ENCODE measurements at regions not wholly inside any gene's neighbourhood (a gene's known extent, or its start where the extent isn't known, plus 50 kb on each side); places are given as distances from the start of the nearest gene placed in this dataset.

GRCh38 chr3:194953291-194953690 is 267.6 kb downstream of the FAM43A start:
- no peak overlapping the region for H3K27ac ChIP-seq (ENCODE audit: extremely low read depth, low read depth, low read length)
- no peaks in the 10 kb centered on the region for H3K9me3 ChIP-seq (ENCODE audit: control insufficient read depth, insufficient read depth, low read depth, low read length)
- TF ChIP-seq PBX3 (CRISPR knock-in tag; IDR thresholded peaks at IDR 0.05) (no peak), ZNF18 (tag by site-specific recombination; IDR thresholded peaks at IDR 0.05) (no peak), GFI1B (tag by site-specific recombination; IDR thresholded peaks at IDR 0.05) (no peak), ZNF324 (tag by site-specific recombination; IDR thresholded peaks at IDR 0.05) (no peak), PRDM4 (tag by site-specific recombination; IDR thresholded peaks at IDR 0.05) (no peak), ZBTB49 (tag by site-specific recombination; IDR thresholded peaks at IDR 0.05; ENCODE audit: low read depth) (no peak), ZNF335 (tag by site-specific recombination; conservative IDR thresholded peaks at IDR 0.05) (no peak), ZNF580 (tag by site-specific recombination; IDR thresholded peaks at IDR 0.05) (no peak), ZBTB7A (tag by site-specific recombination; IDR thresholded peaks at IDR 0.05; ENCODE audit: low read depth) (no peak), ZNF707 (tag by site-specific recombination; IDR thresholded peaks at IDR 0.05) (no peak), ZSCAN4 (tag by site-specific recombination; IDR thresholded peaks at IDR 0.05) (no peak), ZNF394 (tag by site-specific recombination; IDR thresholded peaks at IDR 0.05; ENCODE audit: borderline replicate concordance) (no peak), ZFP41 (tag by site-specific recombination; IDR thresholded peaks at IDR 0.05; ENCODE audit: borderline replicate concordance) (no peak), ZNF48 (tag by site-specific recombination; IDR thresholded peaks at IDR 0.05) (no peak), ZNF514 (tag by site-specific recombination; IDR thresholded peaks at IDR 0.05) (no peak)
- ChIA-PET POLR2A (no interaction called here), CTCF (interaction anchor here (0.7 kb wide), 1 partner anchor 140 kb away, joined by 3 read pairs; no protein-coding TSS in a partner anchor)
- no peak overlapping the region for H3K4me3 ChIP-seq (ENCODE audit: low read depth, low read length)
- no peaks in the 10 kb centered on the region for H3K36me3 ChIP-seq (ENCODE audit: control insufficient read depth in 2 of 2, insufficient read depth in 1 of 2, low read length in 2 of 2)
- H3K4me1 ChIP-seq (ENCODE audit: control insufficient read depth, insufficient read depth, low read length) = no peaks in the 10 kb centered on the region

- POLR2A ChIA-PET = no interaction called here
- no peaks in the 10 kb centered on the region for H3K4me1 ChIP-seq (ENCODE audit: control insufficient read depth, insufficient read depth, low read length)
- CTCF ChIA-PET = interaction anchor here (1.2 kb wide), 1 partner anchor 273 kb away, joined by 5 read pairs; no protein-coding TSS in a partner anchor
- no peak overlapping the region for H3K4me3 ChIP-seq (ENCODE audit: low read depth, low read length)
- H3K36me3 ChIP-seq (ENCODE audit: control insufficient read depth in 2 of 2, insufficient read depth in 1 of 2, low read length in 2 of 2) = no peaks in the 10 kb centered on the region
- H3K9me3 ChIP-seq (ENCODE audit: control insufficient read depth, insufficient read depth, low read depth, low read length) = no peaks in the 10 kb centered on the region
- no peak overlapping the region for H3K27ac ChIP-seq (ENCODE audit: extremely low read depth, low read depth, low read length)
- TF ChIP-seq PRDM1 (tag by site-specific recombination; IDR thresholded peaks at IDR 0.05) (no peak), ZNF184 (tag by site-specific recombination; IDR thresholded peaks at IDR 0.05) (no peak), BCL6B (tag by site-specific recombination; IDR thresholded peaks at IDR 0.05) (no peak), ZNF518A (tag by site-specific recombination; conservative IDR thresholded peaks at IDR 0.05; ENCODE audit: low read depth) (no peak)
Observed at GRCh38 chr3:194955546-194955945, 269.9 kb downstream of the FAM43A start.
